ENCODE measurements at regions not wholly inside any gene's neighbourhood (a gene's known extent, or its start where the extent isn't known, plus 50 kb on each side); places are given as distances from the start of the nearest gene placed in this dataset.

- TF ChIP-seq, protein P1, sequence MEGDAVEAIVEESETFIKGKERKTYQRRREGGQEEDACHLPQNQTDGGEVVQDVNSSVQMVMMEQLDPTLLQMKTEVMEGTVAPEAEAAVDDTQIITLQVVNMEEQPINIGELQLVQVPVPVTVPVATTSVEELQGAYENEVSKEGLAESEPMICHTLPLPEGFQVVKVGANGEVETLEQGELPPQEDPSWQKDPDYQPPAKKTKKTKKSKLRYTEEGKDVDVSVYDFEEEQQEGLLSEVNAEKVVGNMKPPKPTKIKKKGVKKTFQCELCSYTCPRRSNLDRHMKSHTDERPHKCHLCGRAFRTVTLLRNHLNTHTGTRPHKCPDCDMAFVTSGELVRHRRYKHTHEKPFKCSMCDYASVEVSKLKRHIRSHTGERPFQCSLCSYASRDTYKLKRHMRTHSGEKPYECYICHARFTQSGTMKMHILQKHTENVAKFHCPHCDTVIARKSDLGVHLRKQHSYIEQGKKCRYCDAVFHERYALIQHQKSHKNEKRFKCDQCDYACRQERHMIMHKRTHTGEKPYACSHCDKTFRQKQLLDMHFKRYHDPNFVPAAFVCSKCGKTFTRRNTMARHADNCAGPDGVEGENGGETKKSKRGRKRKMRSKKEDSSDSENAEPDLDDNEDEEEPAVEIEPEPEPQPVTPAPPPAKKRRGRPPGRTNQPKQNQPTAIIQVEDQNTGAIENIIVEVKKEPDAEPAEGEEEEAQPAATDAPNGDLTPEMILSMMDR (IDR thresholded peaks at IDR 0.05; ENCODE audit: low read depth, low read length, missing control alignments) = no peak
Measured at GRCh38 chr5:145160679-145161078, 674.5 kb downstream of the PRELID2 start.

DNA sequence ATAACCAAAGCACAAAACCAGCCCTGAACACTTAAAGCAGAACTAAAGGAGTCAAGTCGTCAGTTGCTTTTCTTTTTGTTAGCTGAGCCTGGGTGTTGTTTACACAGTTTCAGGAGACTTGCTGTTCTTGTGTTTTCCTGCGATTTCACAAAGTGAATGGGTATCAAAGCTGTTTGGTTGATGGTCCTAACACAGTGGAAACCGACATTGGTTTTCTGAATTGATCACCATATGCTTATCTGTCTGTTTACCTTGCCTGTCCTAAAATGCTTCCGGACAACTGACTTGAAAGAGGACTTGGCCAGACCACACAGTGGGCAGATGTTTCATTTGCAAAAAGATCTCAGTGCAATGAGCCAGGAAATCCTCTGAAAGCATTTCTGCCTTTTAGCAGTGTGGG, 676.4 kb downstream of the PRELID2 start:
- DNase-seq (ENCODE audit: extremely low read depth, low read depth) = no peak
- H3K4me3 ChIP-seq (replicated peaks; ENCODE audit: low read depth, low read length) = no peak overlapping the region
- TF ChIP-seq, protein P1 (IDR thresholded peaks at IDR 0.05; ENCODE audit: low read depth, low read length, missing control alignments) = no peak

More at GRCh38 chr5:145160679-145161078, 674.5 kb downstream of the PRELID2 start:
- no peak for DNase-seq (ENCODE audit: extremely low read depth, low read depth)
- no peak overlapping the region for H3K4me3 ChIP-seq (replicated peaks; ENCODE audit: low read depth, low read length)

DNA sequence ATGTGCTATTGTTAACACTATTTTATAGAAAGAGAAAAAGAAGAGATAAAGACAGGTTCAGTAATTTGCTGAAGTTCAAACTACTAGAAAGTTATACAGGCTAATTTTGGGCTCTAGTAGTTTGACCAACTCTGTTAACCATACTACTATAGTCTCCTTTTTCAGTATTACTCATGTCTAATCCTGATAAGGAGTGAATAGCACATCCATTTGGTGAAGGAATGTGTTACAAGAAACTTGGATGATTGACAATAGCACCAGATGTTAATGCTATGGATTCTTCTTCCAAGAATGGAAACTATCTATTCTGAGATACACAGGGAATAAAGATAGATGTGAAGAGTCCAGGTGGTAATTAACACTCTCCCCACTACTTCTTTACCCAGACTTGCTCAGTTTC, 677.3 kb downstream of the PRELID2 start:
- H3K4me3 ChIP-seq (replicated peaks; ENCODE audit: low read depth, low read length) = no peak overlapping the region
- TF ChIP-seq, protein P1 (IDR thresholded peaks at IDR 0.05; ENCODE audit: low read depth, low read length, missing control alignments) = no peak
- no peak for DNase-seq (ENCODE audit: extremely low read depth, low read depth)

GRCh38 chr5:145141534-145141933, 693.6 kb downstream of the PRELID2 start:
- DNase-seq (ENCODE audit: extremely low read depth, low read depth) = no peak
- TF ChIP-seq, protein P1 (IDR thresholded peaks at IDR 0.05; ENCODE audit: low read depth, low read length, missing control alignments) = no peak
- no peak overlapping the region for H3K4me3 ChIP-seq (replicated peaks; ENCODE audit: low read depth, low read length)

DNA sequence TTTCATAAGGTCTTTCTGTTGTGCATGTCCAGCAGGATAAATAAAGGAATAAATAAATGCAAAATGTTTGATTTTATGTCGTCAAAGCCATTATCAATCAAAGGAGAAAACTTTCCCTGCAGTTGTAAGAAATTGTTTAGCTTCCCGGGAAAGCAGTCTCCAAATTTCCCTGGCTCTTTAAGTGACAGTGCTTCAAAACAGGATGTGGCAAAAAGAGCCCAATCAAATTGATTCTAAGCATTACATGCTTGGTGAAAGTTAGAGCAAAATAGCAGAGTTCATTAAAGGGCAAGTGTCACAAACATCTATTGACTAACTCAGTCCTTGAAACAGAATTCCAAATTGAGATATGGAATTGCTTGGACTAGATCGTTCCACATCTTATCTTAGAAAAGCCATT, 704.1 kb downstream of the PRELID2 start:
- H3K4me3 ChIP-seq (replicated peaks; ENCODE audit: low read depth, low read length) = no peak overlapping the region
- DNase-seq (ENCODE audit: extremely low read depth, low read depth) = no peak
- TF ChIP-seq, protein P1 (IDR thresholded peaks at IDR 0.05; ENCODE audit: low read depth, low read length, missing control alignments) = no peak

DNA sequence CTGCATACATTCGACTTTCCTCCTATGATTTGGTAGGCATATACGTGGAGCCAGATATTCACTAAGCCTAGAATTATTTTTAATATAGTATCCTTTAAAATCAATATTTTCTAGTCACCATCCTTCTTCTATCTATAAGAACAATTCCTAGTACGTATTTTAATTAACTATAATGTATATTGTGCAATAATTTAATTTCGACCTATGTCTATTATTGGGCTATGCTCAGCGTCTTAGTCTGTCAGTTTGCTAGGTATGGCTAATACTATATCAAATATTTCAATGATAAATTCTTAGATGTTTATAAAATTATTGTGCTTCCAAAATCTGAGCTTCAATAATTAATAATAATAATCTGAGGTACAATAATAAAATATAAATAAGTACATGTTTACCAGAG, 705.3 kb downstream of the PRELID2 start:
- H3K4me3 ChIP-seq (replicated peaks; ENCODE audit: low read depth, low read length) = no peak overlapping the region
- TF ChIP-seq, protein P1 (IDR thresholded peaks at IDR 0.05; ENCODE audit: low read depth, low read length, missing control alignments) = no peak
- DNase-seq (ENCODE audit: extremely low read depth, low read depth) = no peak

DNA sequence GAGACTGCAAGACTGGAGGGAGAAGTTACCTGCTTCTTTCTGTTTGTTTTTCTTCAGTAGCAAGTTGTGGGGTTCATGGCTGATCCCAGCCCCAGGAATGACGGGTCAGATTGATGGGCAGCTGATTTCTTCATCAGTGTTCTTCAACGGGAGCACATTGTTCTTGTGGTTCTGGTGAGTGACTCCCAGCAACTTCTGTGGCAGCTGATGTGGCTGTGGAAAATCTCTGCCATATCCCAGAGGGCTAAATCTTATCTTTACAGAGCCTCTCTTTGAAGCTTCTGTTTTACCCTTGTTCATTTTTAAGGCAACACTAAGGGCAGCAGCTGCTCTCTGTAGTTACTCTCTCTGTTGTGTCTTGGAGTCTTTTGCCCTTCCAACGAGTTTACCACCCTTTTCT, 710.3 kb downstream of the PRELID2 start:
- DNase-seq (ENCODE audit: extremely low read depth, low read depth) = no peak
- H3K4me3 ChIP-seq (replicated peaks; ENCODE audit: low read depth, low read length) = no peak overlapping the region
- TF ChIP-seq, protein P1 (IDR thresholded peaks at IDR 0.05; ENCODE audit: low read depth, low read length, missing control alignments) = no peak

Data from HFF-Myc (cell line).